ENCODE measurements at regions not wholly inside any gene's neighbourhood (a gene's known extent, or its start where the extent isn't known, plus 50 kb on each side); places are given as distances from the start of the nearest gene placed in this dataset.
"Not testable (repeated sequence)": the region's sequence is repeated elsewhere in the genome, so short reads cannot be mapped to it uniquely, and the experiment has no call there.

DNA sequence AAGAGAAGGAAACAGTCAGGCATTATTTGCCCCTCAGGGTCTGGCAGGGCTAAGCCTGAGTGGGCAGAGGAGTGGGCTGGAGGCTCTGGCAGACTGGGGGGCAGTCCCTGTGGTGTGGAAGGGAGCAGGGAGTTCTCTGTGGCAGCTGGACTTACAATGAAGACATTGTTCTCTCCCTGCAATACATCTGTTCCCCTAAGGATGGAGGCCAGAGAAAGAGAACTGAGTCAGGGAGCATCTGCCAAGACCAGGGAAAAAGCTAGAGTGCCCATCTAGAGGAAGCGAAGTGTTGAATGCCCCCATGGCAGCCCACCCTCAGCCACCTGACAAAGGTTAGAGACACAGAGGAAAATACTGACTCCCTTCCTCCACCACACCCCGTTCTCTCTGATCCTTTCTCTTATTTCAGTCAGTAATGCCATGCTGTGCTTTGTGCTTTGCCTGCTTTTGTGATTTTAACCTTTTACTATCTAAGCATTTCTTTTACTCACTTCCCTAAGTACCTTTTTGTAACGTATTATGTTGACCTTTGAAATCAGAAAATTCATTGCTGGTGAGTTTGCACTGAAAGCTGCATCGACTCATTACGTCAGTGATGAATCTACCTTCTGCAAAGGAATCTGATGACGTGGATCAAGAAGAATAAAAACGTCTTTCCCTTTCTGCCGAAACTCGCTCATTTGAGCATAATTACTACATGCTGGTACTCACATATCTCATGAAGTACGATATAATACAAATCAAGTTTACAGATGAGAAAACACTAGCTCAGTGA is 76.0 kb downstream of the ACTL7B start:
- H3K27ac ChIP-seq (ENCODE audit: low read depth in 1 of 2, low read length in 1 of 2): no peak overlapping the region
- no peak overlapping the region for H3K4me3 ChIP-seq
- WGBS, 2 donors: 90 to 91% methylated on average over 10 of the region's 10 CpGs
- H3K4me1 ChIP-seq (ENCODE audit: control insufficient read depth in 5 of 5, insufficient read depth in 5 of 5, low read length in 5 of 5): peaks cover 0 to 3% (median 0%) of the 10 kb centered on the region in 5 donors
- H3K9me3 ChIP-seq (ENCODE audit: control insufficient read depth in 4 of 4, insufficient read depth in 3 of 4, low read length in 3 of 4): no peaks in the 10 kb centered on the region
- no peak overlapping the region for H3K9ac ChIP-seq (ENCODE audit: insufficient read depth in 1 of 2, low read length in 2 of 2)
- TF ChIP-seq, protein P1, sequence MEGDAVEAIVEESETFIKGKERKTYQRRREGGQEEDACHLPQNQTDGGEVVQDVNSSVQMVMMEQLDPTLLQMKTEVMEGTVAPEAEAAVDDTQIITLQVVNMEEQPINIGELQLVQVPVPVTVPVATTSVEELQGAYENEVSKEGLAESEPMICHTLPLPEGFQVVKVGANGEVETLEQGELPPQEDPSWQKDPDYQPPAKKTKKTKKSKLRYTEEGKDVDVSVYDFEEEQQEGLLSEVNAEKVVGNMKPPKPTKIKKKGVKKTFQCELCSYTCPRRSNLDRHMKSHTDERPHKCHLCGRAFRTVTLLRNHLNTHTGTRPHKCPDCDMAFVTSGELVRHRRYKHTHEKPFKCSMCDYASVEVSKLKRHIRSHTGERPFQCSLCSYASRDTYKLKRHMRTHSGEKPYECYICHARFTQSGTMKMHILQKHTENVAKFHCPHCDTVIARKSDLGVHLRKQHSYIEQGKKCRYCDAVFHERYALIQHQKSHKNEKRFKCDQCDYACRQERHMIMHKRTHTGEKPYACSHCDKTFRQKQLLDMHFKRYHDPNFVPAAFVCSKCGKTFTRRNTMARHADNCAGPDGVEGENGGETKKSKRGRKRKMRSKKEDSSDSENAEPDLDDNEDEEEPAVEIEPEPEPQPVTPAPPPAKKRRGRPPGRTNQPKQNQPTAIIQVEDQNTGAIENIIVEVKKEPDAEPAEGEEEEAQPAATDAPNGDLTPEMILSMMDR (IDR thresholded peaks at IDR 0.05; ENCODE audit: control extremely low read depth, extremely low read depth): no peak
- H3K36me3 ChIP-seq (ENCODE audit: control insufficient read depth in 4 of 4, insufficient read depth in 4 of 4, low read length in 4 of 4): no peaks in the 10 kb centered on the region
- ATAC-seq (ENCODE audit: insufficient read depth, low FRiP score) (no peak), DNase-seq (no peak)
- no peaks in the 10 kb centered on the region for H3K27me3 ChIP-seq (ENCODE audit: control insufficient read depth in 3 of 3, insufficient read depth in 3 of 3, low read length in 2 of 3)

DNA sequence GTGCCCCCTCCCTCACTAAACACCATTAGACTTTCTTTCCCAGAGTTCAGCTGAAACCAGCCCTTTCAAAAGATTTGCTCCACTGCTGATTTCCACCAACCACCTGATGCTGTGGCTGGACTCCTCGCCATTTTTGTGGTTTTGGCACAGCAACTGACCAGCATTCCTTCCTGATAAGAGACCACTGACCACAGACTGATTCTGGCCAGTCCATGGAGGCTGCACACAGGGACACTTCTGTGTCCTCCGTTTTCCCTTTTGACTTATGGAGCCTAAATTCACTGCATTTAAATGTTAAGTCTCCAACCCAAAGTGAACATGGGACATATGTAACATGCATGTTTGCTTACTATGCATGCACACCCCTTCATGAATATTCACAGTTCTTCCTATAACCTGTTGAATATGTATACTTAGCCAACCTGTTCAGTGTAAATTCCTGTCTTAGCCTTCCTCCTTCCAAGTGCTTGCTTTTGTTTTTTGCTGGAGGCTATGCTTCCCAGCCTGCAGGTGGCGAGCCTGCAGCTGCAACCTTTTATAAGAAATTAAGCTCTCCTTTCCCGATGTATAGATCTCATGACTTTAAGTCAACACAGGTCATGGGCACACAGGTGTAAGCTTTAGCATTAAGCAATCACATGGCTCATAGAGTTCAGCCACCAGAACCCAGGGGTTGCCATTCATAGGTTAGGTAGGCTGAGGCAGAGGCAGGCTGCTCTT is 78.7 kb downstream of the ACTL7B start:
- no peak overlapping the region for H3K27ac ChIP-seq (ENCODE audit: low read depth in 1 of 2, low read length in 1 of 2)
- WGBS, 2 donors: 56 to 66% methylated on average over 4 of the region's 4 CpGs
- no peak overlapping the region for H3K9ac ChIP-seq (ENCODE audit: insufficient read depth in 1 of 2, low read length in 2 of 2)
- H3K9me3 ChIP-seq (ENCODE audit: control insufficient read depth in 4 of 4, insufficient read depth in 3 of 4, low read length in 3 of 4): no peaks in the 10 kb centered on the region
- TF ChIP-seq, protein P1 (IDR thresholded peaks at IDR 0.05; ENCODE audit: control extremely low read depth, extremely low read depth): no peak
- H3K4me1 ChIP-seq (ENCODE audit: control insufficient read depth in 5 of 5, insufficient read depth in 5 of 5, low read length in 5 of 5): peaks cover 0 to 3% (median 0%) of the 10 kb centered on the region in 5 donors
- H3K4me3 ChIP-seq: no peak overlapping the region
- ATAC-seq (ENCODE audit: insufficient read depth, low FRiP score) (peak; percentile 41), DNase-seq (no peak)
- no peaks in the 10 kb centered on the region for H3K36me3 ChIP-seq (ENCODE audit: control insufficient read depth in 4 of 4, insufficient read depth in 4 of 4, low read length in 4 of 4)
- no peaks in the 10 kb centered on the region for H3K27me3 ChIP-seq (ENCODE audit: control insufficient read depth in 3 of 3, insufficient read depth in 3 of 3, low read length in 2 of 3)

DNA sequence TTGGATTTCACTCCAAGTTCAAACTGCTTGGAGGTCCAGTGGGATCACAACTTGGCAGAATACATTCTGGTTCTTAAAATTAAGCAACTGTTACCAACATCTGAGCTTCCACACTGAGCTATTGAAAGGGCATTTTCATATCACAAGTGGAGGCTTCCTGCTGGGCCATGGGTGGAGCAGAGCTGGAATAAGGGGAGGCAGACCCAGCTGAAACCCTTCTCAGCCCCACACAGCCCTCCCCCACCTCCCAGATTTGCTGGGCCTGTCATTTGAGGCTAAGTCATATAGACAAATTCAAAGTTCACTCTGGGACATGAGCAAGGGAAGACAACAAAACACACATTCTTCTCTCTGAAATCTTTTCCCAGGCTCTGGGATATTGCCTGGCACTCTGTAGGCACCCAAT is 79.9 kb downstream of the ACTL7B start:
- Histone ChIP-seq H3K27ac (ENCODE audit: low read depth in 1 of 2, low read length in 1 of 2) (no peak overlapping the region), H3K36me3 (ENCODE audit: control insufficient read depth in 4 of 4, insufficient read depth in 4 of 4, low read length in 4 of 4) (no peaks in the 10 kb centered on the region), H3K27me3 (ENCODE audit: control insufficient read depth in 3 of 3, insufficient read depth in 3 of 3, low read length in 2 of 3) (no peaks in the 10 kb centered on the region), H3K9me3 (ENCODE audit: control insufficient read depth in 4 of 4, insufficient read depth in 3 of 4, low read length in 3 of 4) (no peaks in the 10 kb centered on the region), H3K4me1 (ENCODE audit: control insufficient read depth in 5 of 5, insufficient read depth in 5 of 5, low read length in 5 of 5) (peaks cover 0 to 3% (median 0%) of the 10 kb centered on the region in 5 donors), H3K4me3 (no peak overlapping the region), H3K9ac (ENCODE audit: insufficient read depth in 1 of 2, low read length in 2 of 2) (no peak overlapping the region)
- TF ChIP-seq, protein P1 (IDR thresholded peaks at IDR 0.05; ENCODE audit: control extremely low read depth, extremely low read depth): no peak
- DNase-seq (no peak), ATAC-seq (ENCODE audit: insufficient read depth, low FRiP score) (no peak)

DNA sequence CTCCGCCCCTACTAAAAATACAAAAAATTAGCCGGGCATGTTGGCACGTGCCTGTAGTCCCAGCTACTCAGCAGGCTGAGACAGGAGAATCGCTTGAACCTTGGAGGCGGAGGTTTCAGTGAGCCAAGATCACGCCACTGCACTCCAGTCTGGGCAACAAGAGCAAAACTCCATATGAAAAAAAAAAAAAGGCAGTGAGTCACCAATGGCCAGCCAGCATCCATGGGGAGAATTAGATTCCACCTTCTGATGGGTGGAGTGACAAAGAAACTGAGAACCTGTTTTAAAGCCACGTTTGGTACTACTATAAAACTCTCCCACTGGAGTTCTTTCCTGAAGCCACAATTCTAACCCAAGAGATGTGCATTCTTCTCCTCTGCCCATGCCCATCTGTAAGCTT is 81.7 kb downstream of the ACTL7B start:
- not testable (repeated sequence) for H3K36me3 ChIP-seq (ENCODE audit: control insufficient read depth in 4 of 4, insufficient read depth in 4 of 4, low read length in 4 of 4); H3K27ac ChIP-seq (ENCODE audit: low read depth in 1 of 2, low read length in 1 of 2); ATAC-seq (ENCODE audit: insufficient read depth, low FRiP score); H3K27me3 ChIP-seq (ENCODE audit: control insufficient read depth in 3 of 3, insufficient read depth in 3 of 3, low read length in 2 of 3); H3K9me3 ChIP-seq (ENCODE audit: control insufficient read depth in 4 of 4, insufficient read depth in 3 of 4, low read length in 3 of 4); H3K4me1 ChIP-seq (ENCODE audit: control insufficient read depth in 5 of 5, insufficient read depth in 5 of 5, low read length in 5 of 5); H3K9ac ChIP-seq (ENCODE audit: insufficient read depth in 1 of 2, low read length in 2 of 2); DNase-seq; H3K4me3 ChIP-seq
- 90 to 96% methylated on average over 7 of the region's 7 CpGs for WGBS, 2 donors
